Neural crest cell (in vitro differentiated cells): ENCODE measurements at regions not wholly inside any gene's neighbourhood (a gene's known extent, or its start where the extent isn't known, plus 50 kb on each side); places are given as distances from the start of the nearest gene placed in this dataset.

ENCODE experiments used
- DNase-seq: peaks from one replicate; pipeline ENCODE4 v3.0.0; 2021; ENCODE audit warnings: low read depth, mixed read lengths, low spot score
- H3K27ac Mint-ChIP-seq: one replicate; pipeline ENCODE4 v1.8.0; 2021; ENCODE audit warnings: mild to moderate bottlenecking, mixed read lengths; ENCODE audit not compliant: unreplicated experiment
- H3K27me3 Mint-ChIP-seq: 2 replicates; pipeline ENCODE4 v1.8.0; 2021; ENCODE audit warnings: low read depth, mild to moderate bottlenecking, mixed read lengths
- H3K36me3 Mint-ChIP-seq: 2 replicates; pipeline ENCODE4 v1.8.0; 2021; ENCODE audit warnings: low read depth, mild to moderate bottlenecking, mixed read lengths
- H3K4me1 Mint-ChIP-seq: 2 replicates; pipeline ENCODE4 v1.8.0; 2021; ENCODE audit warnings: mixed read lengths
- H3K4me3 Mint-ChIP-seq: one replicate; pipeline ENCODE4 v1.8.0; 2021; ENCODE audit warnings: mild to moderate bottlenecking, mixed read lengths
- H3K9me3 Mint-ChIP-seq: 2 replicates; pipeline ENCODE4 v1.8.0; 2021; ENCODE audit warnings: mixed read lengths
- CTCF ChIP-seq: fragments of 200-600 bp; sonication (generic); conservative IDR thresholded peaks from 2 replicates; pipeline ENCODE4 v1.5.0; 2021; ENCODE audit warnings: antibody characterized with exemption, mild to moderate bottlenecking

DNA sequence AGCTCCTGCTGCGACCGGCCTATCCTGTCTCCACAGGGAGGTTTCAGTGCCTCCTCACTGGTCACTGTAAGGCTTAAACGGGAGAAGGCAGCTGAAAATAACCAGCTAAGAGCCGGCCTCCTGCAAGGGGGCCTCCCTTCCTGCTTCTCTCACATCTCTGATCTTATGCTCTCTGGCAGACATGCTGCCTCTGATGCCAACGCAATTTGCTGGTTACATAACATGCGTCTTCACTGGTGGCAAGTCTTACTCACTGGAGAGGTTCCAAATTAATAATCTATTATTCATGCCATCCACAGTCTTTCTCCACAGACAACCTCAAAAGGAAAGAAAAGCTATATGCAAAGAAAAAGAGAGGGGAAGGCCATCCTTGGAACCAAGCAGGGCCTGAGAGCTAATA, 91.8 kb upstream of the LRFN2 start:
- H3K27me3 Mint-ChIP-seq, result no peaks in the 10 kb centered on the region
- no peaks in the 10 kb centered on the region for H3K4me1 Mint-ChIP-seq
- no peak for TF ChIP-seq CTCF
- no peak overlapping the region for H3K4me3 Mint-ChIP-seq
- H3K9me3 Mint-ChIP-seq, result no peaks in the 10 kb centered on the region
- no peak for DNase-seq
- no peak overlapping the region for H3K27ac Mint-ChIP-seq
- no peaks in the 10 kb centered on the region for H3K36me3 Mint-ChIP-seq

DNA sequence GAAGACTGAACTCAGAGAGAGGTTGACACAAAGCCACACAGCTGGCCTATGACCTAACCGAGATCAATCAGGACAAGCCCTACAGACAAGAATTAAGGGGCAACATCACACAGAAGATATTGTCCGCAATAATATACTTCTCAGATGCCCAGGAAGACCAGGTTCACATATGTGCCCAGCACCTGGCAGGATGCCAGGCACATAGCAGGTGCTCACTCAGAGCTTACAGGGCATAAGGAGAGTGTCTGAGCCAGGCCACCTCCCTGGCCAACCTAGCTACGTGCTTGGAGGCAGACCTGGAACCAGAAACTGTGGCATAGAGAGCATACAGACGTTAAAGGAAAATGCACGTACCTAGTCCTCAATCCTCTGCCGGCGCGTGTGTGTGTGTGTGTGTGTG, 87.0 kb upstream of the LRFN2 start:
- no peak for TF ChIP-seq CTCF
- H3K36me3 Mint-ChIP-seq, result no peaks in the 10 kb centered on the region
- H3K4me1 Mint-ChIP-seq, result no peaks in the 10 kb centered on the region
- no peak overlapping the region for H3K4me3 Mint-ChIP-seq
- no peaks in the 10 kb centered on the region for H3K27me3 Mint-ChIP-seq
- peaks cover 3% of the 10 kb centered on the region for H3K9me3 Mint-ChIP-seq
- H3K27ac Mint-ChIP-seq, result no peak overlapping the region
- no peak for DNase-seq

DNA sequence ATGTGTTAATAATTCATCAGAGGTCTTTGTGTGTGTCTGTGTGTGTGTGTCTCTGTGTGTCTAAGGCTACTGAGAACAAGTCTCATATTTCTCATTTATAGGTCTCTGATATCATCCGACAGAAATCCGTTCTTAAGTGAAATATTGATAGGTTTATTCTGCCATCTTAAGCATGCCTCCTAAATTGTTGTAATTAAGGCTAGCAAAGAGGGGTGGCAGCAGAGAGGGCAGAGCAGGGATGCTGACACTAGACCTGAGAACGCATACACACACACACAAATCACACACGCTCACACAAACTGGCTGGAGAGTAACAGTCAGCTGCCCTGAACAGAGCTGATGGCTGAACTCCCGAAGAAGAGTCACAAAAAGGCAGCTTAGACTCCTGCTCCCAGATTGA, 84.9 kb upstream of the LRFN2 start:
- no peaks in the 10 kb centered on the region for H3K4me1 Mint-ChIP-seq
- no peaks in the 10 kb centered on the region for H3K36me3 Mint-ChIP-seq
- no peaks in the 10 kb centered on the region for H3K27me3 Mint-ChIP-seq
- H3K9me3 Mint-ChIP-seq, result peaks cover 3% of the 10 kb centered on the region
- no peak overlapping the region for H3K27ac Mint-ChIP-seq
- no peak overlapping the region for H3K4me3 Mint-ChIP-seq
- no peak for DNase-seq
- no peak for TF ChIP-seq CTCF

- no peak for TF ChIP-seq CTCF
Observed at GRCh38 chr6:40671694-40672050, 84.5 kb upstream of the LRFN2 start.

GRCh38 chr6:40671001-40671693, 84.0 kb upstream of the LRFN2 start:
- H3K9me3 Mint-ChIP-seq, result peaks cover 3% of the 10 kb centered on the region
- H3K27me3 Mint-ChIP-seq, result no peaks in the 10 kb centered on the region
- no peaks in the 10 kb centered on the region for H3K36me3 Mint-ChIP-seq
- no peak overlapping the region for H3K27ac Mint-ChIP-seq
- no peaks in the 10 kb centered on the region for H3K4me1 Mint-ChIP-seq
- no peak for DNase-seq
- TF ChIP-seq CTCF, result no peak
- H3K4me3 Mint-ChIP-seq, result no peak overlapping the region

More at GRCh38 chr6:40671694-40672050, 84.5 kb upstream of the LRFN2 start:
- DNase-seq, result no peak
- Mint-ChIP-seq H3K27ac (no peak overlapping the region), H3K9me3 (peaks cover 3% of the 10 kb centered on the region), H3K36me3 (no peaks in the 10 kb centered on the region), H3K4me3 (no peak overlapping the region), H3K27me3 (no peaks in the 10 kb centered on the region), H3K4me1 (no peaks in the 10 kb centered on the region)
